ENCODE measurements at regions not wholly inside any gene's neighbourhood (a gene's known extent, or its start where the extent isn't known, plus 50 kb on each side); places are given as distances from the start of the nearest gene placed in this dataset.

DNA sequence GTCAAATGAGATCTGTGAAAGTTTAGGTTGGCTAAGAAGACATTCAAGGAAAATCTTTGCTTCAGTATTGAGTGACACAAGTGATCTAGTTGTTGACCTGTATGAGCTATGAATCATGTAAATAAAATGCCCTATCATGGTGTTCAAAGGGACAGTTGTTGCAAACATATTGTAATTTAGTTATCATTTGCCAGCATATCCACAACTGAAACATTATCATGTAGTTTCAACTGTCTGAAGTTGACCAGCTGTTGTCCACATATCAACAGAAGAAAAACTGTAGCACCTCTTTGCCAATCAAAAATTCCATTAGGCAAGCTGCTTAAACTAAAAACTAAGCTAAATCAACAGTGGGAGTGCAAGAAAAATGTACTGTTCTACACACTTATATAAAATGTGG is 527.1 kb upstream of the NRXN1 start:
- peak; percentile 89 for DNase-seq (ENCODE audit: low read depth)

GRCh38 chr2:51553476-51553875 is 521.5 kb upstream of the NRXN1 start:
- DNase-seq (ENCODE audit: low read depth): no peak

DNA sequence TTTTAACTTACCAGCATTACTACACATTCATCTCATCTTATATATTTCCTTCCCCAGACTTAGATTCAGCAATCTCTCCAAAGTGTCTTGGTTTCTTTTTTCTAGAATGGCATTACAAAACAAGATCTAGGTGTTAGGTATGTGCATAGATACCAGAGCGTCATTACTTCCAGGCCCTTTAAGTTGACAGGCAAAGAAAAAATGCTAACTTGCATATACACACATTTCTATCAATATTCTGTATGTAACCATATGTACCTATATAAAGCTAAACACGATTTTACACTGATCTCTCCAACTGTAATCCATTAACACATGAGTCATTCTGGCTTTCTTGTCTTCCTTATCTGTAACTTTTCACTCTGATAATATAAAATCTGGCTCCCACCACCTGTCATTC is 503.8 kb upstream of the NRXN1 start:
- no peak for DNase-seq (ENCODE audit: low read depth)

GRCh38 chr2:51534166-51534565 is 502.2 kb upstream of the NRXN1 start:
- DNase-seq (ENCODE audit: low read depth): no peak

GRCh38 chr2:51528156-51528555 is 496.2 kb upstream of the NRXN1 start:
- DNase-seq (ENCODE audit: low read depth): no peak

- DNase-seq (ENCODE audit: low read depth): no peak
Observed at GRCh38 chr2:51526766-51527165, 494.8 kb upstream of the NRXN1 start.

DNA sequence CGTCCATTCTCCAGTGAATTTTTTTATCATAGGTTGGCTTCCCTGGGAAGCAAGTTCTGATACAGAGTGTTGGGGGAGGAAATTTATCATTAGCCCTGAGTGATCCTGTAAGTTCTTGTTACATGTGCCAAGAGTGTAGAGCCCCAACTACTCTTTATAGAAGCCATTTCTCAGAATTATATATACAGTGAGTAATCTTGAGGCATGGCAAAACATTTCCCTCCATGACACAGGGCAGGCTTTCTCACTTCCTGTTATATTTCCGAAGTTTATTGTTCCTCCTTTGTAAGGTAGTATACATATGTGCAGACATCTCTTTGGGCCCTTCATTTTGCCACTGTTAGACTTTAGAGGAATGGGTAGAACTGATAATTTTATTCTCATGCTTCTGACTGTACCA is 484.7 kb upstream of the NRXN1 start:
- DNase-seq (ENCODE audit: low read depth): peak; percentile 9

GRCh38 chr2:51511002-51511401 is 479.1 kb upstream of the NRXN1 start:
- DNase-seq (ENCODE audit: low read depth): no peak

DNA sequence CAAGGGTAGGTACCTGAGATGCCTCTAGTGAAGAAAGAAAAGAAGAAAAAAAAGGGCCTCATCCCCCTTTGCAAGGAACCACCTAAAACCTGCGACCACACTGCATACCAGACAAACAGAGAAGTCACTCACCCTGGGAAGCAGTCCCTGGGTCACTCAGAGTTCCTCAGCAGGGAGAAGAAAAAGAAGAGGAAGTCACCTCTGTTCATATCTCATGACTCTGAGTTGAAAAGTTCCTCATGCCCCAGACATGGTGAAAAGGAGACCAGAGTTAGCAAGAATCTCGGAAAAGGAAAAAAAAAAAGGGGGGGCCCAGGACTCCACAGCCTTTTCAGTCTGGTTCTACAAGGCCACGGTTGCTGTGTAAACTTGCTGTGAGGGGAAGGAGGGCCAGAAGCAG is 478.4 kb upstream of the NRXN1 start:
- DNase-seq (ENCODE audit: low read depth): no peak

DNA sequence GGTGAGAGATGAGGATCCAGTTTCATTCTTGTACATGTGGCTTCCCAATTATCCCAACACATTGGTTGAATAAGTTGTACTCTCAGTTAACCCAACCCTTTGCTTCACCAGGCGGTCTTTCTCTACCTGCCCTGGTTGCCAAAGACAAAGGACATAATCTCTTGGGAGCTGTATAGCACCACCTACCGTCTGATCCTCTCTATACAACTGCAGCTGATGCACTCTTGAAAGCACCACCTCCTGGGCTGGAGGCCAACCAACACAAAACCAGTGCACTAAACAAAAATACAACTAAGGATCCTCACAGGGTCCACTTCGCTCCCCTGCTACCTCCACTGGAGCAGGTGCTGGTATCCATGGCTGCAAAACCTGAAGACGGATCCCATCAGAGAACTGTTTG is 473.6 kb upstream of the NRXN1 start:
- no peak for DNase-seq (ENCODE audit: low read depth)

GRCh38 chr2:51490576-51491234 is 458.8 kb upstream of the NRXN1 start:
- peak; percentile 62 for DNase-seq (ENCODE audit: low read depth)

GRCh38 chr2:51484605-51485004 is 452.7 kb upstream of the NRXN1 start:
- DNase-seq (ENCODE audit: low read depth): no peak

DNA sequence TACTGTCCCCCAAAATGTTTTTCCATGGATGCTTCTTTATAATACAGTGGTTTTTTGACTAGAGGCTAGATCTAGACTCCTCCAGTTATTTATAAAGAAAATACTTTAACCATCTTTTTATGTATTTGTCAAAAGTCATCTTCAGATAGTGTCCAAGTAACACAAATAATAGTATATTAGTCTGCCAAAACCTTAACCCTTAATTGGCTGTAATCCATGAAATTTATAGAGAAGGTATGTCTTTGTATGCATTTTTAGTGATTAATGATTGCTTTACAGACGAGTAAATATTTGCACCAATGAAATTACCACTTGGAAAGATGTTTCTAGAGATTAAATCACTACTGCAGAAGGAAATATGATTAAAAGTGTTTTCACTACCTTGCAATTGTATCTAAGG is 451.8 kb upstream of the NRXN1 start:
- no peak for DNase-seq (ENCODE audit: low read depth)

- DNase-seq (ENCODE audit: low read depth): no peak
Observed at GRCh38 chr2:51472783-51473182, 440.9 kb upstream of the NRXN1 start.

DNA sequence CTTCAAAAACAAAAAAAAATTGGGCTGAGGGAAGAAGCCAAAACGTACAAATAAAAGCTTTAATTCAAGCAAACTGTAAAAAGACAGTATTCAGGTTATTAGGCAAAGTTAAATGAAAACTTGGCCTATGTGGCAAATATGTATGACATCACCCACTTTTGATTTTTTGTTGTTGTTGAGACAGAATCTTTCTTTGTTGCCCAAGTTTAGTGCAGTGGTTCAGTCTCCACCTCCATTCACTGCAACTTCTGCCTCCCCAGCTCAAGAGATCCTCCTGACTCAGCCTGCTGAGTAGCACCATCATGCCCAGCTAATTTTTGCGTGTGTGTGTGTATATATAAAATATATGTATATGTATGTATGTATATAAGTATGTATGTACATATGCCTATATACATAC is 440.4 kb upstream of the NRXN1 start:
- no peak for DNase-seq (ENCODE audit: low read depth)

DNA sequence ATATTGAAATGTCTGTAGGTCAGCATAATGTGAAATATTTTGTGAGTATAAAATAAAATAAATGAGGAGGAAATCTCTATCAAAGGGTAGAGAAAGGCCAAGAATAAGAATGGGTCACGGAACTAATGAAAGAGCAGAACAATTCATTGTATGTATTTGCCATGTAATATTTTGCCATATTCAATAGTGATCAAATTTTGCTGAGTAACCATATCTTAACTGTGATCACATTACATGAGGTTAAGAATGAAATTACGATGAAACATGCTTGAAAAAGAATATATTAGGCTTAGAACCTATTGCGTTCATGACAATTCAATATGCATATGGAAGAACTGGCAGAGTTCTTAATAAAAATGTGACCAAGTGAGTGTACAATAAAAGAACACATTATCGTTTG is 437.2 kb upstream of the NRXN1 start:
- DNase-seq (ENCODE audit: low read depth): no peak

GRCh38 chr2:51465326-51465725 is 433.4 kb upstream of the NRXN1 start:
- DNase-seq (ENCODE audit: low read depth): no peak

DNA sequence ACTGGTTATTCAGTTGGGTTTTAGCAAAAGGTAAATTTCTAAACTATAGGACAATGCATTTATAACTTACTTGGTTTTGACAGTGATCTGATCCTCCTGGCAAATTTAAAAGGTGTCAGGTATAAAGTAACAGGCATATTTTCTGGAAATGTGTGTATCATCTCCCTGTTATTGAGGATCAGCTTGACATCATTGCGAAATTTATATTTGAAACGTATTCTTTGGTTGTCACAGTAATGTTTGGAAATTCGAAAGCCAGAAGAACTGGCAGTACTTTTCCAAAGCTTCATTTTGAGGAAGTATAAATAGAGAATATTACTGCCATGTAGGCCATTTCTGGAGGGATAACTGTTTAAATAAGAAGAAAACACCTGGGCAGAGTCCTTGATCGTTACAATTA is 422.2 kb upstream of the NRXN1 start:
- DNase-seq (ENCODE audit: low read depth): no peak

- no peak for DNase-seq (ENCODE audit: low read depth)
Observed at GRCh38 chr2:51448911-51449310, 417.0 kb upstream of the NRXN1 start.

GRCh38 chr2:51441786-51442185 is 409.9 kb upstream of the NRXN1 start:
- peak; percentile 10 for DNase-seq (ENCODE audit: low read depth)

GRCh38 chr2:51424418-51424817 is 392.5 kb upstream of the NRXN1 start:
- DNase-seq (ENCODE audit: low read depth): no peak

DNA sequence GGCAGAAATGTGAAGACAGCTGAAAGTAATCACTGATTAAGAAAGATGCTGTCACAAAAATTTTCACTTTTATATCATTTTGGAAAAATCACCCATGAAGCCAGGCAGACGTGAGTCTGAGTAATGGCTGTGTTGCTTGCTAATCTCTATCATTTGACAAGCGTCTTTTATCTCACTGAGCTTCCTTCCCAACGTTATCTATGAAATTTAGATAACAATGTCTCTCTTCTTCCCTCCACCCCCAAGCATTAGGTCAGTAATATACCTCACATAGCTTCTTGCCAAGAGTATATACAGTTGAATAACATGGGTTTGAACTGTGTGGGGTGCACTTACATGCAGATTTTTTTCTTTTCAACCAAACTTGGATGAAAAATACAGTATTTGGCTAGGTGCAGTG is 388.6 kb upstream of the NRXN1 start:
- no peak for DNase-seq (ENCODE audit: low read depth)

DNA sequence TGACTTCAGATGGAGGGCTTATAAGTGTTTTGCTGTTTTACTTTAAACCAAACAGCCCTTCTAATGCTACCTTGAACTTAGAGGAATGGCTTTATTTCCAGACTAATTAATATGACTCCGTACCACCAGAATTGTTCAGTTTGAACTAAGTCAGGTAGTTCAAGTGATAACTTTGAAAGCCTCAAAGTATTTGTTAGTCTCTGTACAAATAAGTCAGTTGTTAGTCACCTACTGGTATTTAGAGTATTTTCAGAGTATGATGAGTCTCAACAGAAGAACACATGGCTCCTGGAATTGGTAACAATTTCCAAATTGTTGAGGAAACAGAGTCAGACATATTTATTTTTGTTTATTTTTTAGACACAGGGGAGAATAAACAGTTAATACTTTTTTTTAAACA is 381.8 kb upstream of the NRXN1 start:
- DNase-seq (ENCODE audit: low read depth): peak; percentile 5

- DNase-seq (ENCODE audit: low read depth): peak; percentile 4
Observed at GRCh38 chr2:51410331-51410730, 378.4 kb upstream of the NRXN1 start.
